ENCODE measurements at regions not wholly inside any gene's neighbourhood (a gene's known extent, or its start where the extent isn't known, plus 50 kb on each side); places are given as distances from the start of the nearest gene placed in this dataset.
A peak's percentile ranks its signal among the peaks of the same experiment; 100 is the strongest.

- H3K4me1 ChIP-seq, result no peaks in the 10 kb centered on the region
- H3K79me2 ChIP-seq, result no peaks in the 10 kb centered on the region
- H3K27me3 ChIP-seq (ENCODE audit: control insufficient read depth, insufficient read depth, low read length), result no peaks in the 10 kb centered on the region
- H3K4me3 ChIP-seq (ENCODE audit: low read depth, low read length), result no peak overlapping the region
- no peak overlapping the region for H3K4me2 ChIP-seq (ENCODE audit: low read length)
- TF ChIP-seq CTCF (IDR thresholded peaks at IDR 0.05), result no peak
- no peak overlapping the region for H3K9ac ChIP-seq
- no peaks in the 10 kb centered on the region for H3K36me3 ChIP-seq (ENCODE audit: control insufficient read depth, insufficient read depth, low read length)
- H3K27ac ChIP-seq, result no peak overlapping the region
- H3K9me3 ChIP-seq (ENCODE audit: control insufficient read depth, low read length), result no peaks in the 10 kb centered on the region
- H2AFZ ChIP-seq, result no peak overlapping the region
Measured at GRCh38 chr3:40779039-40779438, 254.3 kb downstream of the ZNF621 start.

GRCh38 chr3:40780291-40780924, 255.6 kb downstream of the ZNF621 start:
- H3K4me3 ChIP-seq (ENCODE audit: low read depth, low read length), result no peak overlapping the region
- H3K4me1 ChIP-seq, result no peaks in the 10 kb centered on the region
- H3K27me3 ChIP-seq (ENCODE audit: control insufficient read depth, insufficient read depth, low read length), result no peaks in the 10 kb centered on the region
- TF ChIP-seq CTCF (IDR thresholded peaks at IDR 0.05), result no peak
- H3K9me3 ChIP-seq (ENCODE audit: control insufficient read depth, low read length), result no peaks in the 10 kb centered on the region
- peak overlapping the region; percentile 48 for H2AFZ ChIP-seq
- no peak overlapping the region for H3K9ac ChIP-seq
- no peak overlapping the region for H3K4me2 ChIP-seq (ENCODE audit: low read length)
- H3K36me3 ChIP-seq (ENCODE audit: control insufficient read depth, insufficient read depth, low read length), result no peaks in the 10 kb centered on the region
- H3K27ac ChIP-seq, result peak overlapping the region; percentile 59
- no peaks in the 10 kb centered on the region for H3K79me2 ChIP-seq

- H3K79me2 ChIP-seq, result no peaks in the 10 kb centered on the region
- H3K9ac ChIP-seq, result no peak overlapping the region
- H3K4me1 ChIP-seq, result no peaks in the 10 kb centered on the region
- no peak overlapping the region for H3K4me3 ChIP-seq (ENCODE audit: low read depth, low read length)
- peak overlapping the region; percentile 59 for H3K27ac ChIP-seq
- H3K36me3 ChIP-seq (ENCODE audit: control insufficient read depth, insufficient read depth, low read length), result no peaks in the 10 kb centered on the region
- TF ChIP-seq CTCF (IDR thresholded peaks at IDR 0.05), result no peak
- H2AFZ ChIP-seq, result peak overlapping the region; percentile 48
- no peak overlapping the region for H3K4me2 ChIP-seq (ENCODE audit: low read length)
- no peaks in the 10 kb centered on the region for H3K27me3 ChIP-seq (ENCODE audit: control insufficient read depth, insufficient read depth, low read length)
- H3K9me3 ChIP-seq (ENCODE audit: control insufficient read depth, low read length), result no peaks in the 10 kb centered on the region
Measured at GRCh38 chr3:40780925-40781406, 256.2 kb downstream of the ZNF621 start.

- no peak overlapping the region for H2AFZ ChIP-seq
- H3K4me3 ChIP-seq (ENCODE audit: low read depth, low read length), result no peak overlapping the region
- no peak overlapping the region for H3K4me2 ChIP-seq (ENCODE audit: low read length)
- H3K9me3 ChIP-seq (ENCODE audit: control insufficient read depth, low read length), result no peaks in the 10 kb centered on the region
- no peaks in the 10 kb centered on the region for H3K36me3 ChIP-seq (ENCODE audit: control insufficient read depth, insufficient read depth, low read length)
- no peaks in the 10 kb centered on the region for H3K27me3 ChIP-seq (ENCODE audit: control insufficient read depth, insufficient read depth, low read length)
- H3K9ac ChIP-seq, result no peak overlapping the region
- no peak for TF ChIP-seq CTCF (IDR thresholded peaks at IDR 0.05)
- no peaks in the 10 kb centered on the region for H3K79me2 ChIP-seq
- no peaks in the 10 kb centered on the region for H3K4me1 ChIP-seq
- no peak overlapping the region for H3K27ac ChIP-seq
Measured at GRCh38 chr3:40782111-40782721, 257.5 kb downstream of the ZNF621 start.

GRCh38 chr3:40790746-40791145, 266.0 kb downstream of the ZNF621 start:
- no peaks in the 10 kb centered on the region for H3K4me1 ChIP-seq
- H3K9me3 ChIP-seq (ENCODE audit: control insufficient read depth, low read length), result peaks cover 3% of the 10 kb centered on the region
- no peak overlapping the region for H2AFZ ChIP-seq
- TF ChIP-seq CTCF (IDR thresholded peaks at IDR 0.05), result no peak
- H3K36me3 ChIP-seq (ENCODE audit: control insufficient read depth, insufficient read depth, low read length), result no peaks in the 10 kb centered on the region
- no peak overlapping the region for H3K27ac ChIP-seq
- H3K4me3 ChIP-seq (ENCODE audit: low read depth, low read length), result no peak overlapping the region
- H3K9ac ChIP-seq, result no peak overlapping the region
- H3K79me2 ChIP-seq, result no peaks in the 10 kb centered on the region
- no peak overlapping the region for H3K4me2 ChIP-seq (ENCODE audit: low read length)
- no peaks in the 10 kb centered on the region for H3K27me3 ChIP-seq (ENCODE audit: control insufficient read depth, insufficient read depth, low read length)
